GM21447 (cell line): ENCODE measurements at regions not wholly inside any gene's neighbourhood (a gene's known extent, or its start where the extent isn't known, plus 50 kb on each side); places are given as distances from the start of the nearest gene placed in this dataset.

Source experiments
- ATAC-seq: cut with Tn5 transposase; IDR thresholded peaks from one replicate; pipeline ENCODE4 v1.9.1; 2021; ENCODE audit not compliant: unreplicated experiment

- no peak for ATAC-seq
Observed at GRCh38 chr2:226142463-226142862, 657.2 kb downstream of the IRS1 start.

GRCh38 chr2:226140594-226140993, 659.0 kb downstream of the IRS1 start:
- ATAC-seq = no peak

GRCh38 chr2:226139759-226140158, 659.9 kb downstream of the IRS1 start:
- no peak for ATAC-seq

GRCh38 chr2:226137201-226137811, 662.3 kb downstream of the IRS1 start:
- ATAC-seq = no peak

- ATAC-seq = no peak
Observed at GRCh38 chr2:226136739-226137138, 662.9 kb downstream of the IRS1 start.

- no peak for ATAC-seq
Observed at GRCh38 chr2:226135861-226136548, 663.6 kb downstream of the IRS1 start.

DNA sequence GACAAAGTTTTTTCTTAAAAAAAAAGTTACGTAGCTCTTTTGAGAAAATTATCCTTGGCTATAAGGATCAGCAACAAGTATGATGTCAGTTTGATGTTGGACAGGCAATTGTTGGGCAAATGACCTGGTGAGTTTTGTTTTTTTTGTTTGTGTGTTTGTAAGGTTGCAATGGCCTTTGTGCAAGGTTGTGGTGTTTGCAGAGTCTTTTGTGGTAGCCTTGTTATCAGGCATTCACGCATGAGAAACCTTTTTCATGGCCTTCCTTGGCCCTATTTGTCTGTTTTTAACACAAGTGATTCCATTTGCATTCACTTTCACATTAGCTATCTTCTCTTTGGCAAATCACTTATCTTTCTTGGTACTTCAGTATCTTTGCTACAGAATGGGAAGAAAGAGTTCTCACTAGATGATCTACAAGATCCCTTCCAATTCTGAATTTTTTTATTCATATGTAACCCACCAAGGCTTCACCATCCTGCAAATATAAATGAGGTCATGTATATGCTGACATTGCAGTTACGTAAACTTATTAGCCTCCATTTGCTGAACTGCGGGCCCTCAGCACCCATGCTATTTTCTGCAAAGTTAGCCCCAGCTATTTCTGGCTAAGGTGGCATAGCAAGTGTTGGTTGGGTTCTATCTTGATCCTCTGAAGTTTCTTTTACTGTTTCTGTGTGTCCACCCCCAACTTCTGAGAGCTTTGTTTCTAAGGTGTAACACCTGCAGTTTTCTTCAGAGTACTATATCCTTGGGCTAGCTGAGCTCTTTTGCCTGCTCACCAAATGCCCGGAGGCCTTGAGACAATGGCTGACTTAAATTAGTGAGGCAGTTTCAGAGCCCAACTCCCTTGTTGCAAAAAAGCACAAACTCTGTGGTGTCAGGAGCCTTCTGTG, 667.1 kb downstream of the IRS1 start:
- no peak for ATAC-seq

GRCh38 chr2:226131299-226131784, 668.3 kb downstream of the IRS1 start:
- no peak for ATAC-seq

DNA sequence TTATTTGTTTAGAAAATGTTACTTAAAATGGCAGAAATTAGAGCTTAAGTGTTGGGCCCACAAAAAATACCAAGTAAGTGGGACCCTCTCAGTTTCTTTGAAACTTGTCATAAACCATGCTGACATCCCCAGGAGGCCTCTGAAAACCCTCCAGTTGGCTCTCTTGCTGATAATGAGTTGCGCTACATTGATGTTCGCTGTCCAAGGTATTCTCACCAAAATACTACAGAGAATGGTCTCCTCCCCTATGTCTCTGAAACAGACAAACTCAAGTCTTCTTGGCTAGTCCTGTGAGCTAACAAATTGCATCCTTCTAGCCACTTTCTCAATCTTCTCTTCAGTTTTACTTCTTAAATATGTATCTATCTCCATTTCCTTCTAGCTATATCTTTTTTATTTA, 669.4 kb downstream of the IRS1 start:
- ATAC-seq = no peak

- ATAC-seq = no peak
Observed at GRCh38 chr2:226127682-226128081, 671.9 kb downstream of the IRS1 start.

GRCh38 chr2:226126104-226126503, 673.5 kb downstream of the IRS1 start:
- ATAC-seq = no peak

- no peak for ATAC-seq
Observed at GRCh38 chr2:226125176-226125883, 674.3 kb downstream of the IRS1 start.

GRCh38 chr2:226124548-226125011, 675.0 kb downstream of the IRS1 start:
- no peak for ATAC-seq

DNA sequence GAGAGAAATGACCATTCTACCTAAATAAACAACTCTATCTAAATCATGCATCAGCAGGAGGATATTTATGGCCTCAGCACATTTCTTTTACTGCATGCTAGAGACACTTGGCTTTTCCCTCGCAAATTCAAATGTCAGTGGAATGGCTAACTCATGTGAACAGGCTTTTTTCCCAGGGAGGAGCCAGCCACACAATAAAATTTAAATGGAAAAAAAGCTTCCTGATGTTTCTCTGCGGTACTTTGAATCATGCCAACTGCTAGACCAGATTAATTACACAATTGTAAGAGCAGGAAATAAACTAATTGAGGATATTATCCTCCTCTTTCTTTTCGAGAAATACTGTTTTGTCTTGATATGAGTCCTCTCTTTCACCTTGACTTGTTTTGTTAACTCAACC, 676.3 kb downstream of the IRS1 start:
- no peak for ATAC-seq

GRCh38 chr2:226122041-226122440, 677.6 kb downstream of the IRS1 start:
- ATAC-seq = no peak

DNA sequence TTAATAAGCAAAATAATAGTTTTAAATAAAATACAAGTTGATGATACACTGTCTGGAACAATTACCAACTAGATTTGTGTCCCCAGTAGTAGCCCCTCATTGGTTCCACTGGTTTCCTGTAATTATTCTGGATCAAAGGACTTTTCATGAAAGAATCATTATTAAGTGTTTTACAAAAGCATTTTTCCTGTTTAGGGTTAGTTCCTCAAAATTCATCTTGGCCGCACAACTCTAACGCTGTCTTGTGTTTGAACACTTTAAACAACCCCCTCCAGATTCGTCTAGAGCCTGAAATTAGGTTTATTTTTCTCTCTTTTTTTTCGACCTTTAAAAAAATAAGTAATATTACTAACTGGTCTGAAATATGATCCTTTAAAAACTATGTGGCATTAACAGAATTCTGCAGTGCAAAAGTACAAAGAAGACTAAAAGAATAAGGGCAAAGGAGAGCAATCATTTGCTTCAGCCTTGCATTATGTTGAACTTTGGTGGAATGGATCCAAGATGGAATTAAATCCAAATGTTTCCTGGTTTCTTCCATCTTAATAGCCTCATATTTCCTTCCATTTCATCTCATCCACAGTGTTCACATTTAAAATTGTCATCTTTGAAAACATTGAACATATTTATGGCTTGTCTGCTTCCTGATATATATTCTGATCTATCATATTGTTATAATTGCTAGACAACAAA, 678.4 kb downstream of the IRS1 start:
- ATAC-seq = no peak

GRCh38 chr2:226118471-226119429, 680.9 kb downstream of the IRS1 start:
- ATAC-seq = no peak

DNA sequence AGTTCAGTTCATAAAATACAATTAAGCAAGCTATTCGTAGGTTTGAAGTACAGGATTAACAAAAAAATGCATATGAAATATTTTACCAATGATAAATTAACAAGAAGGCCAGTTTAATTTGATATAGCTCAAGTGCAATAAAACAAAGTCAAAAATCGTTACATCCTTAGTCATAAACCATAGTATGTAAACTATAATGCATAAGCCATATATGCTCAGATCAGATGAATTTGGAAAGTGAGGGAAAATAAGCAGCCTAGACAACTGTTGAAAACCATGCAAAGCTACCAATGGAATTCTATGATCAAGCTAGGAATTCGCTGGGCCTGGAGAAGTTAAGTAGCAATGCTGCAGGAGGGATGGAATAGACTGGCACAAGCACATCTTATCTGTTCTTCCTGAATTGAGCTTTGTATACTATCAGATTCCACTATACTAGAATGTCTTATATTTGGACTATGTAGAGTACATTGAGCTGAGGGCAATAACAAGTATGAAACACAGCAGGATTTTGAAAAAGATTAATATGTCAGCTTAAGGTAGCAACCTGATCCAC, 682.0 kb downstream of the IRS1 start:
- ATAC-seq = no peak

GRCh38 chr2:226116346-226116745, 683.3 kb downstream of the IRS1 start:
- ATAC-seq = no peak
